ENCODE measurements at regions not wholly inside any gene's neighbourhood (a gene's known extent, or its start where the extent isn't known, plus 50 kb on each side); places are given as distances from the start of the nearest gene placed in this dataset.

GRCh38 chr11:92594251-92594650, 369.6 kb downstream of the FAT3 start:
- TF ChIP-seq CTCF (IDR thresholded peaks at IDR 0.05; ENCODE audit: insufficient read depth, low read length, poor library complexity, severe bottlenecking) (no peak), EZH2phosphoT487 (conservative IDR thresholded peaks at IDR 0.05; ENCODE audit: low read length) (no peak)

Data from SU-DHL-6 (cell line).